Nephron (organoid): ENCODE measurements at regions not wholly inside any gene's neighbourhood (a gene's known extent, or its start where the extent isn't known, plus 50 kb on each side); places are given as distances from the start of the nearest gene placed in this dataset.
A peak's percentile ranks its signal among the peaks of the same experiment; 100 is the strongest.

Experiments used
- H3K27ac Mint-ChIP-seq, 3 experiments: 2 replicates each; pipeline ENCODE4 v1.8.0; 2020; ENCODE audit warnings: mixed read lengths in 3 of 3, mild to moderate bottlenecking in 2 of 3, moderate library complexity in 1 of 3
- H3K27me3 Mint-ChIP-seq: 2 replicates; pipeline ENCODE4 v1.8.0; 2021; ENCODE audit warnings: low read depth, mild to moderate bottlenecking, moderate library complexity, mixed read lengths
- H3K36me3 Mint-ChIP-seq: 2 replicates; pipeline ENCODE4 v1.8.0; 2020; ENCODE audit warnings: low read depth, mixed read lengths
- H3K4me1 Mint-ChIP-seq: 2 replicates; pipeline ENCODE4 v1.8.0; 2020; ENCODE audit warnings: mixed read lengths
- H3K4me3 Mint-ChIP-seq, 3 experiments: 2 replicates each; pipeline ENCODE4 v1.8.0; 2020; ENCODE audit warnings: mild to moderate bottlenecking in 3 of 3, mixed read lengths in 3 of 3, moderate library complexity in 2 of 3
- H3K9me3 Mint-ChIP-seq: 2 replicates; pipeline ENCODE4 v1.8.0; 2020; ENCODE audit warnings: mixed read lengths
- TF ChIP-seq, protein P1 (sequence below), 3 experiments: fragments of 200-600 bp; sonication (generic); IDR thresholded peaks; one replicate each; pipeline ENCODE4 v1.5.0; 2021; ENCODE audit warnings: antibody characterized with exemption in 3 of 3; ENCODE audit not compliant: unreplicated experiment in 3 of 3

DNA sequence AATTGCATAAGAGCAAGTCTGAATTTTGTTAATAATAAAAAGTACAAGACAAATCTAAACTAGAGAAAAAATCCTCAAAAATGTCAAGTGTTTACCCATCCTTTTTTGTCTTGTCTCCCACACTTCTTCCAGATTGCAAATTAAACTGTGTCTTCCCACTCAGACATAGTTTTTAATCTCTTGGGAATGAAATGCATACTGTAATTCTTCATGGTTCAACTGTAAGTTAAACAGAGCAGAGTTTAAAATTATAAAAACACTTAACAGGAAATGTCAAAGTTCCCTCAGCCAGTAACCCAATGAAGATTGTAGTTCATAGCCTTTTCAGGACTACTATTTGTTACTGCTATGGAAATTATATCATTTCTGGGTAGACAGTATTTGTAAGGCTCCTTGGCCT is 171.8 kb downstream of the UBE2E3 start:
- TF ChIP-seq, protein P1, sequence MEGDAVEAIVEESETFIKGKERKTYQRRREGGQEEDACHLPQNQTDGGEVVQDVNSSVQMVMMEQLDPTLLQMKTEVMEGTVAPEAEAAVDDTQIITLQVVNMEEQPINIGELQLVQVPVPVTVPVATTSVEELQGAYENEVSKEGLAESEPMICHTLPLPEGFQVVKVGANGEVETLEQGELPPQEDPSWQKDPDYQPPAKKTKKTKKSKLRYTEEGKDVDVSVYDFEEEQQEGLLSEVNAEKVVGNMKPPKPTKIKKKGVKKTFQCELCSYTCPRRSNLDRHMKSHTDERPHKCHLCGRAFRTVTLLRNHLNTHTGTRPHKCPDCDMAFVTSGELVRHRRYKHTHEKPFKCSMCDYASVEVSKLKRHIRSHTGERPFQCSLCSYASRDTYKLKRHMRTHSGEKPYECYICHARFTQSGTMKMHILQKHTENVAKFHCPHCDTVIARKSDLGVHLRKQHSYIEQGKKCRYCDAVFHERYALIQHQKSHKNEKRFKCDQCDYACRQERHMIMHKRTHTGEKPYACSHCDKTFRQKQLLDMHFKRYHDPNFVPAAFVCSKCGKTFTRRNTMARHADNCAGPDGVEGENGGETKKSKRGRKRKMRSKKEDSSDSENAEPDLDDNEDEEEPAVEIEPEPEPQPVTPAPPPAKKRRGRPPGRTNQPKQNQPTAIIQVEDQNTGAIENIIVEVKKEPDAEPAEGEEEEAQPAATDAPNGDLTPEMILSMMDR (IDR thresholded peaks at IDR 0.05; ENCODE audit: unreplicated experiment in 3 of 3), result no peak
- Mint-ChIP-seq H3K4me1 (peaks cover 27% of the 10 kb centered on the region), H3K9me3 (peaks cover 2% of the 10 kb centered on the region), H3K36me3 (no peaks in the 10 kb centered on the region), H3K27ac (peak overlapping the region; percentile 11 to 64 (median 22)), H3K27me3 (no peaks in the 10 kb centered on the region), H3K4me3 (no peak overlapping the region)

- peaks cover 27% of the 10 kb centered on the region for H3K4me1 Mint-ChIP-seq
- H3K27ac Mint-ChIP-seq, result peak overlapping the region; percentile 11 to 64 (median 22)
- no peaks in the 10 kb centered on the region for H3K27me3 Mint-ChIP-seq
- H3K36me3 Mint-ChIP-seq, result no peaks in the 10 kb centered on the region
- TF ChIP-seq, protein P1 (IDR thresholded peaks at IDR 0.05; ENCODE audit: unreplicated experiment in 3 of 3), result no peak
- H3K9me3 Mint-ChIP-seq, result peaks cover 2% of the 10 kb centered on the region
- peak overlapping the region in 1 of 3 experiments; percentile 1 for H3K4me3 Mint-ChIP-seq
These were observed 172.3 kb downstream of the UBE2E3 start for GRCh38 chr2:181152701-181153100.

GRCh38 chr2:181153886-181154285 is 173.5 kb downstream of the UBE2E3 start:
- no peaks in the 10 kb centered on the region for H3K27me3 Mint-ChIP-seq
- no peak overlapping the region for H3K4me3 Mint-ChIP-seq
- H3K27ac Mint-ChIP-seq, result peak overlapping the region in 2 of 3 experiments; percentile 8 to 31
- peaks cover 27% of the 10 kb centered on the region for H3K4me1 Mint-ChIP-seq
- H3K9me3 Mint-ChIP-seq, result peaks cover 2% of the 10 kb centered on the region
- TF ChIP-seq, protein P1 (IDR thresholded peaks at IDR 0.05; ENCODE audit: unreplicated experiment in 3 of 3), result no peak
- no peaks in the 10 kb centered on the region for H3K36me3 Mint-ChIP-seq

GRCh38 chr2:181157326-181157725 is 176.9 kb downstream of the UBE2E3 start:
- no peaks in the 10 kb centered on the region for H3K27me3 Mint-ChIP-seq
- H3K4me3 Mint-ChIP-seq, result no peak overlapping the region
- TF ChIP-seq, protein P1 (IDR thresholded peaks at IDR 0.05; ENCODE audit: unreplicated experiment in 3 of 3), result no peak
- no peaks in the 10 kb centered on the region for H3K36me3 Mint-ChIP-seq
- H3K4me1 Mint-ChIP-seq, result peaks cover 16% of the 10 kb centered on the region
- H3K27ac Mint-ChIP-seq, result no peak overlapping the region
- peaks cover 2% of the 10 kb centered on the region for H3K9me3 Mint-ChIP-seq

DNA sequence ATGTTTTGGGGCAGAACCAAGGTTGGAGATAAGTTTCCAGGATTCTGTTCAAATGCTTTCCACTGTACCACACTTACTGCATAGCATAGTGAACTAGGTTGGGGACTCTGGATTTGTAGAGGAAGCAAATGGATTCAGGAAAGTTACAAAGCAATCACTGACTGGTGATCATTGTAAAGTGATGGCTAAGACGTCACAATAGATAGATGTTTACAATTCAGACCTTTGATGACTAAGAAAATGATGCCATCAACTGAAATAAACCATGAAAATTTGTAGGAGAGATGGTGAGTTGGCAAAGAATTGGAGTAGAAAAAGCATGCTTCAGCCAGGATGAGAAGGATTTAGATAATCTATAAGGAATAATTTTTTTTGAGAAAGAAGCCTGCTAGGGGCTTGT is 178.0 kb downstream of the UBE2E3 start:
- Mint-ChIP-seq H3K4me3 (no peak overlapping the region), H3K4me1 (peaks cover 9% of the 10 kb centered on the region), H3K27me3 (no peaks in the 10 kb centered on the region), H3K9me3 (peaks cover 2% of the 10 kb centered on the region), H3K36me3 (no peaks in the 10 kb centered on the region), H3K27ac (no peak overlapping the region)
- TF ChIP-seq, protein P1 (IDR thresholded peaks at IDR 0.05; ENCODE audit: unreplicated experiment in 3 of 3), result no peak

DNA sequence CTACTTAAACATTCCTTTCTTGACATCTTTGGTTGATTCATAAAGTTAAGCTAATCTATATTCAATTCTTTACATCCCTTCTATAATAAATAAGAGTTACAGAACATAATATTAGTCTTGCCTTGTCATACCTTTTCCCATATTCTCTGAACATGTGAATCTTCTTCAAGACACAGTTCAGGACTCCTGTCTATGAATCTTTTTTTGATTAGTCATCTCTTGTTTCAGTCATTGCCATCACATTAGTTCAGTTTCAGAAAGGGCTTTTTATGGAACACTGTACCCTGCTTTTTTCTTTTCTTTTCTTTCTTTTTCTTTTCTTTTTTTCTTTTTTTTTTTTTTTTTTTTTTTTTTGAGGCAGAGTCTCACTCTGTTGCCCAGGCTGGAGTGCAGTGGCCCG is 181.2 kb downstream of the UBE2E3 start:
- H3K36me3 Mint-ChIP-seq, result no peaks in the 10 kb centered on the region
- no peaks in the 10 kb centered on the region for H3K4me1 Mint-ChIP-seq
- H3K4me3 Mint-ChIP-seq, result no peak overlapping the region
- TF ChIP-seq, protein P1 (IDR thresholded peaks at IDR 0.05; ENCODE audit: unreplicated experiment in 3 of 3), result no peak
- no peak overlapping the region for H3K27ac Mint-ChIP-seq
- H3K9me3 Mint-ChIP-seq, result peaks cover 8% of the 10 kb centered on the region
- no peaks in the 10 kb centered on the region for H3K27me3 Mint-ChIP-seq
